DOHH2 (cell line): ENCODE measurements at regions not wholly inside any gene's neighbourhood (a gene's known extent, or its start where the extent isn't known, plus 50 kb on each side); places are given as distances from the start of the nearest gene placed in this dataset.

Source experiments
- H3F3A ChIP-seq: fragments of 200-600 bp; sonication (generic), shearing (Covaris generic); 2 replicates; pipeline ENCODE4 v1.6.0; 2016; ENCODE audit warnings: antibody characterized with exemption, mild to moderate bottlenecking; ENCODE audit not compliant: control insufficient read depth, insufficient read depth
- H3K27ac ChIP-seq: fragments of 200-600 bp; sonication (generic); 2 replicates; pipeline ENCODE4 v1.5.1; 2014; ENCODE audit warnings: low read depth, mild to moderate bottlenecking, low read length, moderate library complexity
- H3K27me3 ChIP-seq: fragments of 200-600 bp; sonication (generic); 2 replicates; pipeline ENCODE4 v1.6.1; 2014; ENCODE audit warnings: mild to moderate bottlenecking, low read length, mixed read lengths; ENCODE audit not compliant: control insufficient read depth
- H3K36me3 ChIP-seq: fragments of 200-600 bp; sonication (generic); 2 replicates; pipeline ENCODE4 v1.6.1; 2014; ENCODE audit warnings: mild to moderate bottlenecking, low read length, moderate library complexity, mixed read lengths; ENCODE audit not compliant: control insufficient read depth
- H3K4me1 ChIP-seq: fragments of 200-600 bp; sonication (generic); 2 replicates; pipeline ENCODE4 v1.6.1; 2014; ENCODE audit warnings: mild to moderate bottlenecking, low read length, mixed read lengths; ENCODE audit not compliant: control insufficient read depth
- H3K4me2 ChIP-seq: fragments of 200-600 bp; sonication (generic); 2 replicates; pipeline ENCODE4 v1.6.0; 2014; ENCODE audit warnings: mild to moderate bottlenecking, low read length, moderate library complexity
- H3K4me3 ChIP-seq: fragments of 200-600 bp; sonication (generic); 2 replicates; pipeline ENCODE4 v1.5.1; 2014; ENCODE audit warnings: mild to moderate bottlenecking, low read length, mixed read lengths
- H3K79me2 ChIP-seq: fragments of 200-600 bp; sonication (generic); 2 replicates; pipeline ENCODE4 v1.6.1; 2014; ENCODE audit warnings: mild to moderate bottlenecking, low read length, mixed read lengths; ENCODE audit not compliant: control insufficient read depth
- H3K9me2 ChIP-seq: fragments of 200-600 bp; sonication (generic); replicated peaks from 2 replicates; pipeline ENCODE4 v1.6.1; 2014; ENCODE audit warnings: mild to moderate bottlenecking, low read length, mixed read lengths; ENCODE audit not compliant: control insufficient read depth
- H3K9me3 ChIP-seq: fragments of 200-600 bp; sonication (generic); 2 replicates; pipeline ENCODE4 v1.6.1; 2014; ENCODE audit warnings: antibody characterized with exemption, low read length, mixed read lengths; ENCODE audit not compliant: control insufficient read depth, insufficient read depth
- H4K20me1 ChIP-seq: fragments of 200-600 bp; sonication (generic); 2 replicates; pipeline ENCODE4 v1.6.0; 2014; ENCODE audit warnings: low read depth, mild to moderate bottlenecking, antibody characterized with exemption, low read length, moderate library complexity; ENCODE audit not compliant: control insufficient read depth, insufficient read depth
- CTCF ChIP-seq: fragments of 200-600 bp; sonication (generic); IDR thresholded peaks from one replicate; pipeline ENCODE4 v1.5.1; 2014; ENCODE audit warnings: antibody characterized with exemption, mild to moderate bottlenecking, low read depth, low read length; ENCODE audit not compliant: poor library complexity, severe bottlenecking
- EZH2phosphoT487 ChIP-seq: fragments of 200-600 bp; sonication (generic); IDR thresholded peaks from 2 replicates; pipeline ENCODE4 v1.6.1; 2017; ENCODE audit warnings: borderline replicate concordance, mild to moderate bottlenecking, antibody characterized with exemption, low read length, moderate library complexity, mixed read lengths

- no peaks in the 10 kb centered on the region for H3K36me3 ChIP-seq
- H3K27ac ChIP-seq = no peak overlapping the region
- no peak overlapping the region for H3K4me3 ChIP-seq
- no peak for TF ChIP-seq EZH2phosphoT487
- TF ChIP-seq CTCF = no peak
- no peaks in the 10 kb centered on the region for H3K4me1 ChIP-seq
- H3K9me2 ChIP-seq = no peaks in the 10 kb centered on the region
- no peaks in the 10 kb centered on the region for H3K9me3 ChIP-seq
- H3K4me2 ChIP-seq = no peak overlapping the region
- no peaks in the 10 kb centered on the region for H3F3A ChIP-seq
- no peaks in the 10 kb centered on the region for H4K20me1 ChIP-seq
- H3K27me3 ChIP-seq = 0 out of 2 replicates have a peak, but pooled peaks cover under 1% of the 10 kb centered on the region
- no peaks in the 10 kb centered on the region for H3K79me2 ChIP-seq
Observed at GRCh38 chr7:17021205-17021604, 139.4 kb upstream of the AGR3 start.

GRCh38 chr7:17022920-17023319, 141.1 kb upstream of the AGR3 start:
- no peaks in the 10 kb centered on the region for H3K9me2 ChIP-seq
- no peak overlapping the region for H3K27ac ChIP-seq
- 0 out of 2 replicates have a peak, but pooled peaks cover 4% of the 10 kb centered on the region for H3K27me3 ChIP-seq

GRCh38 chr7:17026269-17026668, 144.5 kb upstream of the AGR3 start:
- no peaks in the 10 kb centered on the region for H3F3A ChIP-seq
- TF ChIP-seq EZH2phosphoT487 (no peak), CTCF (no peak)
- H4K20me1 ChIP-seq = no peaks in the 10 kb centered on the region
- peaks cover 4% of the 10 kb centered on the region for H3K4me1 ChIP-seq
- H3K27me3 ChIP-seq = 0 out of 2 replicates have a peak, but pooled peaks cover 4% of the 10 kb centered on the region
- H3K4me3 ChIP-seq = no peak overlapping the region
- H3K4me2 ChIP-seq = no peak overlapping the region
- H3K9me2 ChIP-seq = no peaks in the 10 kb centered on the region
- no peaks in the 10 kb centered on the region for H3K9me3 ChIP-seq
- H3K79me2 ChIP-seq = no peaks in the 10 kb centered on the region
- H3K27ac ChIP-seq = no peak overlapping the region
- H3K36me3 ChIP-seq = no peaks in the 10 kb centered on the region

More at GRCh38 chr7:17022920-17023319, 141.1 kb upstream of the AGR3 start:
- H3F3A ChIP-seq = no peaks in the 10 kb centered on the region
- no peaks in the 10 kb centered on the region for H3K9me3 ChIP-seq
- TF ChIP-seq EZH2phosphoT487 = no peak
- no peak for TF ChIP-seq CTCF
- H3K36me3 ChIP-seq = no peaks in the 10 kb centered on the region
- no peaks in the 10 kb centered on the region for H3K79me2 ChIP-seq
- H4K20me1 ChIP-seq = no peaks in the 10 kb centered on the region
- H3K4me2 ChIP-seq = no peak overlapping the region
- no peaks in the 10 kb centered on the region for H3K4me1 ChIP-seq
- no peak overlapping the region for H3K4me3 ChIP-seq
